Esophagus muscularis mucosa (tissue), 4 donors: ENCODE measurements at regions not wholly inside any gene's neighbourhood (a gene's known extent, or its start where the extent isn't known, plus 50 kb on each side); places are given as distances from the start of the nearest gene placed in this dataset.

Experiments used
- DNase-seq: peaks from one replicate; pipeline ENCODE4 v3.0.0-alpha.2; 2017; ENCODE audit errors: extremely low spot score
- H3K27ac ChIP-seq, 4 donors: fragments of 200-600 bp; sonication (generic); replicated peaks in 1 of 4; 1 replicate in 3 of 4; 2 replicates in 1 of 4; pipeline ENCODE4 v1.5.1; 2016 to 2019; ENCODE audit warnings: mild to moderate bottlenecking in 1 of 4
- H3K27me3 ChIP-seq, 4 donors: fragments of 200-600 bp; sonication (generic); one replicate each; pipeline versions ENCODE4 v1.5.1 to v1.6.0; 2016 to 2019
- H3K36me3 ChIP-seq, 4 donors: fragments of 200-600 bp; sonication (generic); one replicate each; pipeline ENCODE4 v1.5.1; 2016 to 2019
- H3K4me1 ChIP-seq, 4 donors: fragments of 200-600 bp; sonication (generic); one replicate each; pipeline ENCODE4 v1.5.1; 2016 to 2019
- H3K4me3 ChIP-seq, 4 donors: fragments of 200-600 bp; sonication (generic); 1 replicate in 2 of 4; 2 replicates in 2 of 4; pipeline ENCODE4 v1.5.1; 2016 to 2019; ENCODE audit warnings: mild to moderate bottlenecking in 4 of 4, moderate library complexity in 1 of 4
- H3K9me3 ChIP-seq, 4 donors: fragments of 200-600 bp; sonication (generic); 1 replicate in 3 of 4; 2 replicates in 1 of 4; pipeline ENCODE4 v1.5.1; 2016 to 2019
- EP300 ChIP-seq: sonication (generic); formaldehyde crosslinking; IDR thresholded peaks from one replicate; pipeline ENCODE4 v1.6.1; 2017; ENCODE audit warnings: antibody characterized with exemption
- POLR2A ChIP-seq: fragments of 450-650 bp; IDR thresholded peaks from one replicate; pipeline ENCODE4 v1.6.1; 2017; ENCODE audit warnings: antibody characterized with exemption, moderate library complexity, mild to moderate bottlenecking, low read depth
- POLR2AphosphoS5 ChIP-seq, 2 donors: sonication (generic); formaldehyde crosslinking; IDR thresholded peaks; one replicate each; pipeline ENCODE4 v1.6.1; 2017; ENCODE audit warnings: antibody characterized with exemption in 2 of 2
- WGBS: methylation state at CpG from one replicate; pipeline ENCODE4 v1.1.5; 2018; 5-methylcytosine and 5-hydroxymethylcytosine counted together
- intact Hi-C: fragments of 100-400 bp; cut with DNase I; formaldehyde crosslinking; loops from one replicate; pipeline ENCODE4 v1.15.1; 2023
- TF ChIP-seq, protein P1 (sequence below), 3 experiments: fragments of 200-600 bp in 2 of 3; fragments of 450-650 bp in 1 of 3; sonication (generic) in 2 of 3; IDR thresholded peaks; one replicate each; pipeline ENCODE4 v1.5.1; 2017 to 2019; ENCODE audit warnings: antibody characterized with exemption in 3 of 3, mild to moderate bottlenecking in 2 of 3, moderate library complexity in 1 of 3

DNA sequence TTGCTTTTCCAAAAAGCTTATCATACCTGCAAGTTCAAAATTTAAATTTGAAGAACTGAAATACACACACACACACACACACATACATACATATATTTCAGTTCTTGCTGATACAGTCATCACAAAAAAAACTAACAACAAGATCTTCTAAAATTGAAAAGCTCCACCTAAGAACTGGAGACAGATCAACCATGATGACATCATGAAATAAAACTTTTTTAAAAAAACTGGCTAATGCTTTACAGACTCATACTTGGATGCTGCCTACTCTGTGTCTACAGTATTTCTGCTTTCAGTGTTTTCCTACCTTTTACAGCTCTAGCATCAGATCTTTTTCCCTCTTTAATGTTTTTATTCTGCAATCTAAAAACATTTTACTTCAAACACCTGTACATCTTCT lies 261.4 kb downstream of the DIO2 start:
- H3K27ac ChIP-seq = no peak overlapping the region
- no peaks in the 10 kb centered on the region for H3K36me3 ChIP-seq
- peaks cover 0 to 7% (median 3%) of the 10 kb centered on the region in 4 donors for H3K9me3 ChIP-seq
- intact Hi-C loops = no loop called here
- TF ChIP-seq POLR2A (no peak), POLR2AphosphoS5 (IDR thresholded peaks at IDR 0.05) (no peak), EP300 (no peak)
- TF ChIP-seq, protein P1, sequence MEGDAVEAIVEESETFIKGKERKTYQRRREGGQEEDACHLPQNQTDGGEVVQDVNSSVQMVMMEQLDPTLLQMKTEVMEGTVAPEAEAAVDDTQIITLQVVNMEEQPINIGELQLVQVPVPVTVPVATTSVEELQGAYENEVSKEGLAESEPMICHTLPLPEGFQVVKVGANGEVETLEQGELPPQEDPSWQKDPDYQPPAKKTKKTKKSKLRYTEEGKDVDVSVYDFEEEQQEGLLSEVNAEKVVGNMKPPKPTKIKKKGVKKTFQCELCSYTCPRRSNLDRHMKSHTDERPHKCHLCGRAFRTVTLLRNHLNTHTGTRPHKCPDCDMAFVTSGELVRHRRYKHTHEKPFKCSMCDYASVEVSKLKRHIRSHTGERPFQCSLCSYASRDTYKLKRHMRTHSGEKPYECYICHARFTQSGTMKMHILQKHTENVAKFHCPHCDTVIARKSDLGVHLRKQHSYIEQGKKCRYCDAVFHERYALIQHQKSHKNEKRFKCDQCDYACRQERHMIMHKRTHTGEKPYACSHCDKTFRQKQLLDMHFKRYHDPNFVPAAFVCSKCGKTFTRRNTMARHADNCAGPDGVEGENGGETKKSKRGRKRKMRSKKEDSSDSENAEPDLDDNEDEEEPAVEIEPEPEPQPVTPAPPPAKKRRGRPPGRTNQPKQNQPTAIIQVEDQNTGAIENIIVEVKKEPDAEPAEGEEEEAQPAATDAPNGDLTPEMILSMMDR (IDR thresholded peaks at IDR 0.05) = no peak
- no peaks in the 10 kb centered on the region for H3K27me3 ChIP-seq
- H3K4me3 ChIP-seq = no peak overlapping the region
- H3K4me1 ChIP-seq = peaks cover 0 to 8% (median 0%) of the 10 kb centered on the region in 4 donors
- no peak for DNase-seq

DNA sequence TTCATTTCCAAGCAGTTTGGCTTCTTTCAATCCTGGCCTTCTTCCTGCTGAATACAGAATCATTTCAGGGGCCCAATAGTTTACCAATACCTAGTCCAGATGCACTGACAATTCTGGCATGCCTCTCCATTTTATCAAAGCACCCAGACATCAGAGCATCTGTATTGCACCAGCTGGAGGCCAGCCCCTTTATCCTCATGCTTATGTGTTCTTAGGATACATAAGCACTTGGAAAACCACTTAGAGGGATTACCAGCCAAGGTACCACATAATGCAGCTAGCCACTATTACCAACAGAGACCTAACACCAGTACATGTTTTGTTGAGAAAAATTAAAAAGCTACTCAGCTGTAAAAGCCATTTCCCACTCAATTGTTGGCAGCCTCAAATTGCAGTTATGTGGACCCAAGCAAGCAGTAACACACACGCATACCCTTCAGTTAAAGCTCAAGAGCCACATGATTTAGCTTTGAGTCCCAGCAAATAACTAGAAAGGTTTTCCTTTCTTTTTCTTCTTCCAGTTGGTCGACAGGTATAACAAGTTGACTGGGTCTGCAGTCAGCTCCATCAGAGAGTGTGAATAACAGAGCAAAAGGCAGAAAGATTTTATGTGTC lies 263.8 kb downstream of the DIO2 start:
- no peak for TF ChIP-seq POLR2A
- TF ChIP-seq, protein P1 (IDR thresholded peaks at IDR 0.05) = no peak
- TF ChIP-seq POLR2AphosphoS5 (IDR thresholded peaks at IDR 0.05) = no peak
- TF ChIP-seq EP300 = no peak
- intact Hi-C loops = no loop called here
- WGBS = 91% methylated on average over 2 of the region's 2 CpGs

DNA sequence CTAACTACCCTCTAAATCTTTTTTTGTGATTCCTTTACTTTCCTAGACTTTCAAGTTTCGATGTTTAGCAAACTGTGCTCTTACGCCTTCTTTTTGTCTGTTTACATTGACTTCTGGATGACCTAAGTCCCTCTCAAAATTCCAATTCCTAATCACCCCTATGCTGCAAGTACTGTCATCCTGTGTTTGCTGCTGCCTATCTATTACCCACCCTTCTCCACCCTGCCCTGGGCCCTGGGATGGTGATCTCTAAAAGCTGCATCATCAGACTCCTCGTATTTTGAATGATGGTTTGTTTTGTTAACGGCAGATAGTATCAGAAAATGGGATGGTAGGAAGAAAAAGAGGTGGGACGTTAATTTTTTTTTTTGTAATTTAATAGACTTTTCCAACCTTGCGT lies 272.1 kb downstream of the DIO2 start:
- 74% methylated on average over 6 of the region's 6 CpGs for WGBS
- H3K27ac ChIP-seq = no peak overlapping the region
- intact Hi-C loops = no loop called here
- no peaks in the 10 kb centered on the region for H3K36me3 ChIP-seq
- no peaks in the 10 kb centered on the region for H3K9me3 ChIP-seq
- H3K27me3 ChIP-seq = no peaks in the 10 kb centered on the region
- H3K4me3 ChIP-seq = no peak overlapping the region
- DNase-seq = no peak
- no peaks in the 10 kb centered on the region for H3K4me1 ChIP-seq
- TF ChIP-seq POLR2A = no peak
- TF ChIP-seq, protein P1 (IDR thresholded peaks at IDR 0.05) = no peak
- no peak for TF ChIP-seq EP300
- TF ChIP-seq POLR2AphosphoS5 (IDR thresholded peaks at IDR 0.05) = no peak

More for the DNA sequence above, 263.8 kb downstream of the DIO2 start:
- H3K36me3 ChIP-seq = no peaks in the 10 kb centered on the region
- H3K9me3 ChIP-seq = no peaks in the 10 kb centered on the region
- DNase-seq = no peak
- no peak overlapping the region for H3K4me3 ChIP-seq
- H3K27me3 ChIP-seq = no peaks in the 10 kb centered on the region
- H3K27ac ChIP-seq = no peak overlapping the region
- peaks cover 0 to 8% (median 0%) of the 10 kb centered on the region in 4 donors for H3K4me1 ChIP-seq

DNA sequence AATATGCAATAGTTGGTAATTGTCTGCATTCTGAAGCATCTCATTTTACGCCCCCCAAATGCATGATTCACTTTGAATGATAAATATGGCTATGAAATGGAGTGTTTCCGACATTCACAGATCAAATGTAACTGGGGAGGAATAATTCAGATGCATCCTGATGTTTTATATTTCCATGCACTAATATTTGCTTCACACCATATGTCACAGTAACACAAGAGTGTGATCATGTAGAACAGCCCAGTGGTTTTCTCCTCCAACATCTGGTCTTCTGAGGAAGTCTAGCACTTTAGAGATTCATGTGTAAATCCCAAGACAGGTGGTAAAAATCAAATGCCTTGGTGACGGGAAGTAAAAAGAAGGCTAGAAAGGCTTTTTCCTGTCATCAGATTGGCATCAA lies 273.1 kb downstream of the DIO2 start:
- H3K36me3 ChIP-seq = no peaks in the 10 kb centered on the region
- intact Hi-C loops = no loop called here
- H3K4me1 ChIP-seq = no peaks in the 10 kb centered on the region
- H3K27ac ChIP-seq = no peak overlapping the region
- H3K4me3 ChIP-seq = no peak overlapping the region
- DNase-seq = no peak
- no peaks in the 10 kb centered on the region for H3K27me3 ChIP-seq
- H3K9me3 ChIP-seq = no peaks in the 10 kb centered on the region
- 81% methylated on average over 3 of the region's 3 CpGs for WGBS
- TF ChIP-seq POLR2AphosphoS5 (IDR thresholded peaks at IDR 0.05) (no peak), EP300 (no peak), POLR2A (no peak)
- TF ChIP-seq, protein P1 (IDR thresholded peaks at IDR 0.05) = no peak

DNA sequence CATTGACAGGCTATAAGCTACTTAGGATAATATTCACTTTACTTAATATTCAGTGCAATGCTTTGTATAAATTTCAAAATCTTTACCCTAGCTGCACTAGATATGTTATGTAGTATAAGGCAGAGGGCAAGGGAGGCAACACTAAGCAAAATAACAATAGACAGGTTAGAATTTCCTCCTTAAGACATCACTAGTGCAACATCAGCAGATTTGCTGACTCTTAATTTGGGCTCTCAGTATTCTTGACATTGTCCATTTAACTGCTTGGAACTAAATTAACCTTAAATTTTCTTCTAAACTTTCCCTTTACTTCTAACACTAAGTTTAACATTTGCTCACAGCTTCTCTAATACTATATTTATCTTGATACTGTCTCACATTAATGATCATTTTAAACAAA lies 273.9 kb downstream of the DIO2 start:
- TF ChIP-seq, protein P1 (IDR thresholded peaks at IDR 0.05) = no peak
- TF ChIP-seq POLR2AphosphoS5 (IDR thresholded peaks at IDR 0.05) = no peak
- TF ChIP-seq EP300 = no peak
- TF ChIP-seq POLR2A = no peak
- intact Hi-C loops = no loop called here
- no peaks in the 10 kb centered on the region for H3K9me3 ChIP-seq

More for the DNA sequence above, 273.9 kb downstream of the DIO2 start:
- Histone ChIP-seq H3K27me3 (no peaks in the 10 kb centered on the region), H3K36me3 (no peaks in the 10 kb centered on the region), H3K4me1 (no peaks in the 10 kb centered on the region), H3K27ac (no peak overlapping the region), H3K4me3 (no peak overlapping the region)
- DNase-seq = no peak
